Neural crest cell (in vitro differentiated cells): ENCODE measurements at regions not wholly inside any gene's neighbourhood (a gene's known extent, or its start where the extent isn't known, plus 50 kb on each side); places are given as distances from the start of the nearest gene placed in this dataset.
"Not testable (repeated sequence)": the region's sequence is repeated elsewhere in the genome, so short reads cannot be mapped to it uniquely, and the experiment has no call there.

Experiments used
- DNase-seq: peaks from one replicate; pipeline ENCODE4 v3.0.0; 2021; ENCODE audit warnings: low read depth, mixed read lengths, low spot score
- H3K27ac Mint-ChIP-seq: one replicate; pipeline ENCODE4 v1.8.0; 2021; ENCODE audit warnings: mild to moderate bottlenecking, mixed read lengths; ENCODE audit not compliant: unreplicated experiment
- H3K27me3 Mint-ChIP-seq: 2 replicates; pipeline ENCODE4 v1.8.0; 2021; ENCODE audit warnings: low read depth, mild to moderate bottlenecking, mixed read lengths
- H3K36me3 Mint-ChIP-seq: 2 replicates; pipeline ENCODE4 v1.8.0; 2021; ENCODE audit warnings: low read depth, mild to moderate bottlenecking, mixed read lengths
- H3K4me1 Mint-ChIP-seq: 2 replicates; pipeline ENCODE4 v1.8.0; 2021; ENCODE audit warnings: mixed read lengths
- H3K4me3 Mint-ChIP-seq: one replicate; pipeline ENCODE4 v1.8.0; 2021; ENCODE audit warnings: mild to moderate bottlenecking, mixed read lengths
- H3K9me3 Mint-ChIP-seq: 2 replicates; pipeline ENCODE4 v1.8.0; 2021; ENCODE audit warnings: mixed read lengths
- CTCF ChIP-seq: fragments of 200-600 bp; sonication (generic); conservative IDR thresholded peaks from 2 replicates; pipeline ENCODE4 v1.5.0; 2021; ENCODE audit warnings: antibody characterized with exemption, mild to moderate bottlenecking

- H3K9me3 Mint-ChIP-seq, result no peaks in the 10 kb centered on the region
- H3K27me3 Mint-ChIP-seq, result no peaks in the 10 kb centered on the region
- H3K27ac Mint-ChIP-seq, result no peak overlapping the region
- TF ChIP-seq CTCF, result no peak
- H3K36me3 Mint-ChIP-seq, result no peaks in the 10 kb centered on the region
- no peak for DNase-seq
- no peak overlapping the region for H3K4me3 Mint-ChIP-seq
- H3K4me1 Mint-ChIP-seq, result no peaks in the 10 kb centered on the region
Observed at GRCh38 chr3:178217479-178217878, 318.8 kb upstream of the KCNMB2 start.

- no peaks in the 10 kb centered on the region for H3K27me3 Mint-ChIP-seq
- H3K4me3 Mint-ChIP-seq, result no peak overlapping the region
- H3K27ac Mint-ChIP-seq, result no peak overlapping the region
- TF ChIP-seq CTCF, result no peak
- no peak for DNase-seq
- no peaks in the 10 kb centered on the region for H3K9me3 Mint-ChIP-seq
- no peaks in the 10 kb centered on the region for H3K36me3 Mint-ChIP-seq
- no peaks in the 10 kb centered on the region for H3K4me1 Mint-ChIP-seq
Observed at GRCh38 chr3:178218231-178218630, 318.0 kb upstream of the KCNMB2 start.

- H3K27ac Mint-ChIP-seq, result not testable (repeated sequence)
Observed at GRCh38 chr3:178219661-178220060, 316.6 kb upstream of the KCNMB2 start.

GRCh38 chr3:178223876-178224275, 312.4 kb upstream of the KCNMB2 start:
- H3K4me1 Mint-ChIP-seq, result no peaks in the 10 kb centered on the region
- DNase-seq, result no peak
- H3K27ac Mint-ChIP-seq, result no peak overlapping the region
- no peak overlapping the region for H3K4me3 Mint-ChIP-seq
- peaks cover 2% of the 10 kb centered on the region for H3K36me3 Mint-ChIP-seq
- H3K9me3 Mint-ChIP-seq, result peaks cover 2% of the 10 kb centered on the region
- H3K27me3 Mint-ChIP-seq, result no peaks in the 10 kb centered on the region
- no peak for TF ChIP-seq CTCF

More at GRCh38 chr3:178219661-178220060, 316.6 kb upstream of the KCNMB2 start:
- not testable (repeated sequence) for H3K36me3 Mint-ChIP-seq, DNase-seq, H3K4me1 Mint-ChIP-seq, H3K9me3 Mint-ChIP-seq, H3K4me3 Mint-ChIP-seq, H3K27me3 Mint-ChIP-seq

- Mint-ChIP-seq H3K4me3 (no peak overlapping the region), H3K27me3 (no peaks in the 10 kb centered on the region), H3K36me3 (peaks cover 11% of the 10 kb centered on the region), H3K4me1 (no peaks in the 10 kb centered on the region), H3K27ac (no peak overlapping the region), H3K9me3 (peaks cover 9% of the 10 kb centered on the region)
- no peak for TF ChIP-seq CTCF
- no peak for DNase-seq
Observed at GRCh38 chr3:178226094-178226493, 310.1 kb upstream of the KCNMB2 start.

- H3K9me3 Mint-ChIP-seq, result peaks cover 9% of the 10 kb centered on the region
- H3K27me3 Mint-ChIP-seq, result no peaks in the 10 kb centered on the region
- H3K27ac Mint-ChIP-seq, result no peak overlapping the region
- no peak overlapping the region for H3K4me3 Mint-ChIP-seq
- no peak for DNase-seq
- H3K36me3 Mint-ChIP-seq, result peaks cover 11% of the 10 kb centered on the region
- no peak for TF ChIP-seq CTCF
- no peaks in the 10 kb centered on the region for H3K4me1 Mint-ChIP-seq
Observed at GRCh38 chr3:178231645-178232044, 304.6 kb upstream of the KCNMB2 start.
